Common myeloid progenitor, CD34-positive (primary cell): ENCODE measurements at regions not wholly inside any gene's neighbourhood (a gene's known extent, or its start where the extent isn't known, plus 50 kb on each side); places are given as distances from the start of the nearest gene placed in this dataset.

ENCODE experiments used
- CTCF ChIA-PET: fragments of 350-600 bp; sonication (Branson Sonifier 250); formaldehyde crosslinking; loops from one replicate; lab custom pipeline; 2021; ENCODE audit warnings: antibody characterized with exemption; lab: Charles Lee
- POLR2A ChIA-PET: fragments of 350-600 bp; sonication (Branson Sonifier 250); formaldehyde crosslinking; loops from one replicate; lab custom pipeline; 2021; ENCODE audit warnings: antibody characterized with exemption; lab: Charles Lee
- DNase-seq, 3 donors: peaks; one replicate each; pipeline versions ENCODE4 v3.0.0 to v3.0.0-alpha.2; 2013
- H3K27ac ChIP-seq, 2 experiments: 1 replicate in 1 of 2; 2 replicates in 1 of 2; pipeline ENCODE4 v1.7.0; 2013; ENCODE audit warnings: inconsistent platforms in 2 of 2, low read length in 2 of 2, mild to moderate bottlenecking in 2 of 2, low read depth in 1 of 2, moderate library complexity in 1 of 2; ENCODE audit not compliant: severe bottlenecking in 2 of 2, insufficient read depth in 1 of 2, poor library complexity in 1 of 2
- H3K27me3 ChIP-seq, 5 experiments: replicated peaks in 2 of 5; 1 replicate in 3 of 5; 2 replicates in 2 of 5; pipeline versions ENCODE4 v1.6.1 to v1.7.0; 2013; ENCODE audit warnings: low read length in 4 of 5, mild to moderate bottlenecking in 2 of 5, moderate library complexity in 2 of 5, inconsistent platforms in 1 of 5; ENCODE audit not compliant: insufficient read depth in 5 of 5, control insufficient read depth in 4 of 5
- H3K36me3 ChIP-seq, 4 experiments: 1 replicate in 2 of 4; 2 replicates in 2 of 4; pipeline versions ENCODE4 v1.6.1 to v1.7.0; 2013; ENCODE audit warnings: low read length in 3 of 4, control low read depth in 1 of 4, mild to moderate bottlenecking in 1 of 4; ENCODE audit not compliant: control insufficient read depth in 4 of 4, insufficient read depth in 4 of 4
- H3K4me1 ChIP-seq, 4 experiments: 1 replicate in 3 of 4; 2 replicates in 1 of 4; pipeline versions ENCODE4 v1.6.1 to v1.7.1; 2013; ENCODE audit warnings: low read length in 3 of 4, mild to moderate bottlenecking in 3 of 4, control low read depth in 1 of 4, inconsistent platforms in 1 of 4, moderate library complexity in 1 of 4; ENCODE audit not compliant: control insufficient read depth in 4 of 4, insufficient read depth in 4 of 4; ENCODE audit errors: control extremely low read depth in 1 of 4
- H3K4me3 ChIP-seq, 7 experiments: 1 replicate in 4 of 7; 2 replicates in 3 of 7; pipeline versions ENCODE4 v1.5.1 to v1.7.0; 2013; ENCODE audit warnings: mild to moderate bottlenecking in 7 of 7, low read length in 6 of 7, moderate library complexity in 6 of 7, inconsistent platforms in 2 of 7, low read depth in 2 of 7, control low read depth in 1 of 7; ENCODE audit not compliant: insufficient read depth in 4 of 7, control insufficient read depth in 1 of 7; ENCODE audit errors: extremely low read depth in 1 of 7
- H3K9me3 ChIP-seq, 5 experiments: 1 replicate in 4 of 5; 2 replicates in 1 of 5; pipeline versions ENCODE4 v1.6.1 to v1.7.1; 2013; ENCODE audit warnings: low read length in 4 of 5, mild to moderate bottlenecking in 2 of 5, inconsistent platforms in 1 of 5, low read depth in 1 of 5, moderate library complexity in 1 of 5; ENCODE audit not compliant: control insufficient read depth in 4 of 5, insufficient read depth in 2 of 5; ENCODE audit errors: control extremely low read depth in 1 of 5
- WGBS: methylation state at CpG from one replicate; pipeline ENCODE4 v1.1.5; 2013; ENCODE audit not compliant: insufficient coverage; 5-methylcytosine and 5-hydroxymethylcytosine counted together

- H3K27me3 ChIP-seq = peaks cover 0 to 1% (median 0%) of the 10 kb centered on the region in 5 experiments
- DNase-seq = no peak
- no peaks in the 10 kb centered on the region for H3K36me3 ChIP-seq
- no peaks in the 10 kb centered on the region for H3K4me1 ChIP-seq
- CTCF ChIA-PET = no interaction called here
- 96% methylated on average over 4 of the region's 5 CpGs for WGBS
- no peak overlapping the region for H3K4me3 ChIP-seq
- POLR2A ChIA-PET = no interaction called here
- peaks cover 0 to 1% (median 0%) of the 10 kb centered on the region in 5 experiments for H3K9me3 ChIP-seq
- no peak overlapping the region for H3K27ac ChIP-seq
Measured at GRCh38 chr6:164142322-164142721, 727.8 kb downstream of the QKI start.

- DNase-seq = no peak
- H3K27me3 ChIP-seq = peaks cover 0 to 2% (median 0%) of the 10 kb centered on the region in 5 experiments
- peaks cover 0 to under 1% (median 0%) of the 10 kb centered on the region in 5 experiments for H3K9me3 ChIP-seq
- no peaks in the 10 kb centered on the region for H3K36me3 ChIP-seq
- no peak overlapping the region for H3K4me3 ChIP-seq
- WGBS = no CpG with 5 or more reads among the region's 5 CpGs
- ChIA-PET POLR2A (no interaction called here), CTCF (no interaction called here)
- no peak overlapping the region for H3K27ac ChIP-seq
- H3K4me1 ChIP-seq = no peaks in the 10 kb centered on the region
Measured at GRCh38 chr6:164135511-164136132, 721.1 kb downstream of the QKI start.

GRCh38 chr6:164133095-164133494 is 718.6 kb downstream of the QKI start:
- ChIA-PET POLR2A (no interaction called here), CTCF (no interaction called here)
- Histone ChIP-seq H3K9me3 (no peaks in the 10 kb centered on the region), H3K27ac (no peak overlapping the region), H3K4me1 (no peaks in the 10 kb centered on the region), H3K36me3 (no peaks in the 10 kb centered on the region), H3K27me3 (peaks cover 0 to 2% (median 0%) of the 10 kb centered on the region in 5 experiments), H3K4me3 (no peak overlapping the region)
- WGBS = 77% methylated on average over 2 of the region's 2 CpGs
- DNase-seq = no peak

- Histone ChIP-seq H3K4me1 (no peaks in the 10 kb centered on the region), H3K27ac (no peak overlapping the region), H3K4me3 (no peak overlapping the region), H3K9me3 (no peaks in the 10 kb centered on the region), H3K27me3 (peaks cover 0 to 2% (median 0%) of the 10 kb centered on the region in 5 experiments), H3K36me3 (no peaks in the 10 kb centered on the region)
- ChIA-PET CTCF (no interaction called here), POLR2A (no interaction called here)
- no peak for DNase-seq
- 90% methylated on average over 1 of the region's 2 CpGs for WGBS
Measured at GRCh38 chr6:164130585-164130984, 716.1 kb downstream of the QKI start.

GRCh38 chr6:164130151-164130550 is 715.6 kb downstream of the QKI start:
- Histone ChIP-seq H3K4me3 (no peak overlapping the region), H3K4me1 (no peaks in the 10 kb centered on the region), H3K9me3 (no peaks in the 10 kb centered on the region), H3K27ac (no peak overlapping the region), H3K36me3 (no peaks in the 10 kb centered on the region), H3K27me3 (peaks cover 0 to 1% (median 0%) of the 10 kb centered on the region in 5 experiments)
- ChIA-PET CTCF (no interaction called here), POLR2A (no interaction called here)
- 100% methylated on average over 2 of the region's 2 CpGs for WGBS
- no peak for DNase-seq

GRCh38 chr6:164129218-164129617 is 714.7 kb downstream of the QKI start:
- no peaks in the 10 kb centered on the region for H3K9me3 ChIP-seq
- H3K4me1 ChIP-seq = no peaks in the 10 kb centered on the region
- no peak overlapping the region for H3K27ac ChIP-seq
- CTCF ChIA-PET = no interaction called here
- H3K27me3 ChIP-seq = no peaks in the 10 kb centered on the region
- POLR2A ChIA-PET = no interaction called here
- DNase-seq = no peak
- 88% methylated on average over 4 of the region's 5 CpGs for WGBS
- no peak overlapping the region for H3K4me3 ChIP-seq
- H3K36me3 ChIP-seq = no peaks in the 10 kb centered on the region

GRCh38 chr6:164128101-164128500 is 713.6 kb downstream of the QKI start:
- Histone ChIP-seq H3K27me3 (no peaks in the 10 kb centered on the region), H3K4me3 (no peak overlapping the region), H3K4me1 (no peaks in the 10 kb centered on the region), H3K27ac (no peak overlapping the region), H3K36me3 (no peaks in the 10 kb centered on the region), H3K9me3 (no peaks in the 10 kb centered on the region)
- DNase-seq = no peak
- 92% methylated on average over 2 of the region's 2 CpGs for WGBS
- ChIA-PET CTCF (interaction anchor here (0.9 kb wide), 1 partner anchor 9 kb away, joined by 5 read pairs; no protein-coding TSS in a partner anchor), POLR2A (interaction anchor here (0.6 kb wide), 1 partner anchor 475 kb away, joined by 5 read pairs; no protein-coding TSS in a partner anchor)
